CD4-positive, alpha-beta T cell (primary cell): ENCODE measurements at regions not wholly inside any gene's neighbourhood (a gene's known extent, or its start where the extent isn't known, plus 50 kb on each side); places are given as distances from the start of the nearest gene placed in this dataset.

Source experiments
- ATAC-seq: fragments of 200-7000 bp; cut with Tn5 transposase; one replicate; pipeline ENCODE4 v1.10.0; 2022; ENCODE audit warnings: mild to moderate bottlenecking; ENCODE audit not compliant: poor library complexity
- CTCF ChIA-PET: fragments of 350-600 bp; sonication (Branson Sonifier 250); formaldehyde crosslinking; loops from one replicate; lab custom pipeline; 2021; ENCODE audit warnings: antibody characterized with exemption, inconsistent platforms; lab: Charles Lee
- POLR2A ChIA-PET: fragments of 350-600 bp; sonication (Branson Sonifier 250); formaldehyde crosslinking; loops from one replicate; lab custom pipeline; 2021; ENCODE audit warnings: antibody characterized with exemption, inconsistent platforms; lab: Charles Lee
- DNase-seq, 14 experiments: peaks; one replicate each; pipeline ENCODE4 v3.0.0-alpha.2; 2013 to 2020; ENCODE audit warnings: mixed read lengths in 2 of 14
- H3K27ac ChIP-seq, 2 donors: one replicate each; pipeline versions ENCODE4 v1.5.1 to v1.7.0; 2013; ENCODE audit warnings: low read length in 2 of 2, low read depth in 1 of 2, mild to moderate bottlenecking in 1 of 2
- H3K27me3 ChIP-seq, 2 experiments: 1 replicate in 1 of 2; 2 replicates in 1 of 2; pipeline versions ENCODE4 v1.6.1 to v1.7.0; 2013; ENCODE audit warnings: low read length in 2 of 2, control low read depth in 1 of 2, mild to moderate bottlenecking in 1 of 2, moderate library complexity in 1 of 2; ENCODE audit not compliant: insufficient read depth in 2 of 2, control insufficient read depth in 1 of 2
- H3K36me3 ChIP-seq: one replicate; pipeline ENCODE4 v1.6.1; 2013; ENCODE audit warnings: low read length, control low read depth; ENCODE audit not compliant: insufficient read depth
- H3K4me1 ChIP-seq: one replicate; pipeline ENCODE4 v1.6.1; 2013; ENCODE audit warnings: low read length, control low read depth; ENCODE audit not compliant: insufficient read depth
- H3K4me3 ChIP-seq: one replicate; pipeline ENCODE4 v1.5.1; 2013; ENCODE audit warnings: mild to moderate bottlenecking, low read length, moderate library complexity
- H3K9me3 ChIP-seq, 2 experiments: 1 replicate in 1 of 2; 2 replicates in 1 of 2; pipeline versions ENCODE4 v1.6.1 to v1.7.0; 2013; ENCODE audit warnings: low read length in 2 of 2, mild to moderate bottlenecking in 2 of 2, control low read depth in 1 of 2, moderate library complexity in 1 of 2; ENCODE audit not compliant: control insufficient read depth in 1 of 2, insufficient read depth in 1 of 2
- H3K27ac Mint-ChIP-seq: one replicate; pipeline ENCODE4 v1.8.0; 2020; ENCODE audit warnings: mixed read lengths
- H3K27me3 Mint-ChIP-seq: one replicate; pipeline ENCODE4 v1.8.0; 2021; ENCODE audit warnings: mixed read lengths
- H3K36me3 Mint-ChIP-seq: one replicate; pipeline ENCODE4 v1.8.0; 2021; ENCODE audit warnings: low read depth, mixed read lengths
- H3K4me1 Mint-ChIP-seq: one replicate; pipeline ENCODE4 v1.8.0; 2021; ENCODE audit warnings: low read depth, mixed read lengths
- H3K4me3 Mint-ChIP-seq: one replicate; pipeline ENCODE4 v1.8.0; 2020; ENCODE audit warnings: mild to moderate bottlenecking, mixed read lengths
- H3K9me3 Mint-ChIP-seq: one replicate; pipeline ENCODE4 v1.8.0; 2020; ENCODE audit warnings: mixed read lengths
- CTCF ChIP-seq: fragments of 200-600 bp; IDR thresholded peaks from one replicate; pipeline ENCODE4 v1.8.0; 2022; ENCODE audit warnings: antibody characterized with exemption, mild to moderate bottlenecking
- intact Hi-C, 2 experiments: fragments of 100-400 bp; cut with DNase I in 1 of 2; cut with micrococcal nuclease in 1 of 2; formaldehyde crosslinking; loops; one replicate each; pipeline versions ENCODE4 v1.15.1 to v1.9.0; 2023 to 2025; cut with DNase I, micrococcal nuclease

DNA sequence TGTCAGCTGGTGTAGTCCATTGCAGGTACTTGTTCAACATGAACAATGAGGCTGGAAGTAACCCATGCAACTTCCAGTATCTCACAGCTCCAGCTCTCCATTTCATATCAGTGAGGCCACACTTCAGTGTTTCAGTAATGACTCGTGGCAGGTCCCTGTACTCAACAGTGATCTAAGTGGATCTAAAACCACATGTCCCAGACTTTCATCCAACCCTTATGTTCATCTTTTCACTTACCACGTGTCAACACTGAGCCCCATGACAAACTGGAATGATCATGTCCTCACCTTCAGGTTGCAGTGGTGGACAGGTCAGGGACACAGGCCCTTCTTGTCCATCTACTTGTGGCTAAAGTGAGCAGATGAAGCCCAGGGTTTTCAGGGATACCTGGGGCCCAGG is 155.0 kb upstream of the GRB10 start:
- H3K27ac Mint-ChIP-seq = no peak overlapping the region
- intact Hi-C loops = no loop called here
- POLR2A ChIA-PET = no interaction called here

GRCh38 chr7:50926049-50926448 is 143.4 kb upstream of the GRB10 start:
- no peaks in the 10 kb centered on the region for H3K36me3 Mint-ChIP-seq
- no peaks in the 10 kb centered on the region for H3K9me3 Mint-ChIP-seq
- POLR2A ChIA-PET = no interaction called here
- no peak for TF ChIP-seq CTCF
- H3K9me3 ChIP-seq = no peaks in the 10 kb centered on the region
- peaks cover 6% of the 10 kb centered on the region for H3K4me1 Mint-ChIP-seq
- H3K27ac Mint-ChIP-seq = no peak overlapping the region
- DNase-seq (no peak), ATAC-seq (no peak)
- no peaks in the 10 kb centered on the region for H3K27me3 Mint-ChIP-seq
- intact Hi-C loops = no loop called here
- CTCF ChIA-PET = no interaction called here
- H3K4me3 Mint-ChIP-seq = no peak overlapping the region
- H3K27ac ChIP-seq = no peak overlapping the region
- H3K36me3 ChIP-seq = no peaks in the 10 kb centered on the region
- H3K4me3 ChIP-seq = no peak overlapping the region
- H3K27me3 ChIP-seq = no peaks in the 10 kb centered on the region
- no peaks in the 10 kb centered on the region for H3K4me1 ChIP-seq

More for the DNA sequence above, 155.0 kb upstream of the GRB10 start:
- Histone ChIP-seq H3K36me3 (no peaks in the 10 kb centered on the region), H3K9me3 (no peaks in the 10 kb centered on the region), H3K27me3 (peaks cover 0 to 5% of the 10 kb centered on the region in 2 experiments), H3K4me1 (no peaks in the 10 kb centered on the region), H3K27ac (no peak overlapping the region), H3K4me3 (no peak overlapping the region)
- H3K9me3 Mint-ChIP-seq = peaks cover 13% of the 10 kb centered on the region
- peaks cover 36% of the 10 kb centered on the region for H3K27me3 Mint-ChIP-seq
- no peaks in the 10 kb centered on the region for H3K4me1 Mint-ChIP-seq
- CTCF ChIA-PET = interaction anchor here (1.5 kb wide), 1 partner anchor 8 kb away, joined by 3 read pairs; no protein-coding TSS in a partner anchor
- DNase-seq = no peak
- ATAC-seq = no peak
- no peaks in the 10 kb centered on the region for H3K36me3 Mint-ChIP-seq
- TF ChIP-seq CTCF = no peak
- no peak overlapping the region for H3K4me3 Mint-ChIP-seq

DNA sequence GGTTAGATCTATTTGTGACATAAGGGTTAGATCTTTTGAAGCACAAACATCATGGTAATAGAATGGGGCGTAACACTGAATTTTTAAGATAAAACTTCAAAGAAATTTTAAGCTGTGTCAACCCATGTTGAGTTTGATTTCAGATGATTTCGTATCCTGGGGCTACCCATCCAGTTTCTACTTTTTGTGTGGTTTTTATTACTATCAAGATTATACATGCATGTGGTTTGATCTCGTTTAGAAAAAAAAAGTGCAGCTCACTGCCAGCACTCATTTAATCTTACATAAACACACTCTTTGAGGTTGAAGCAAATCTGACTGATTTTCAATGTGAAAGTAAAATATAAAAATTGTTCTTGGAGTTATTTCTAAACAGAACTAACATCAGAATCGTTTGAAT is 140.8 kb upstream of the GRB10 start:
- DNase-seq = no peak
- H3K27me3 Mint-ChIP-seq = no peaks in the 10 kb centered on the region
- H3K4me1 Mint-ChIP-seq = peaks cover 7% of the 10 kb centered on the region
- ChIA-PET CTCF (no interaction called here), POLR2A (no interaction called here)
- no peak overlapping the region for H3K4me3 ChIP-seq
- H3K4me3 Mint-ChIP-seq = no peak overlapping the region
- no peaks in the 10 kb centered on the region for H3K4me1 ChIP-seq
- no peaks in the 10 kb centered on the region for H3K9me3 ChIP-seq
- H3K36me3 ChIP-seq = no peaks in the 10 kb centered on the region
- H3K9me3 Mint-ChIP-seq = no peaks in the 10 kb centered on the region
- no peak overlapping the region for H3K27ac Mint-ChIP-seq
- intact Hi-C loops = no loop called here
- no peak for ATAC-seq
- H3K27ac ChIP-seq = no peak overlapping the region
- TF ChIP-seq CTCF = no peak
- H3K36me3 Mint-ChIP-seq = no peaks in the 10 kb centered on the region
- H3K27me3 ChIP-seq = no peaks in the 10 kb centered on the region
